Panc1 (cell line): ENCODE measurements at regions not wholly inside any gene's neighbourhood (a gene's known extent, or its start where the extent isn't known, plus 50 kb on each side); places are given as distances from the start of the nearest gene placed in this dataset.

Source experiments
- CTCF ChIP-seq: fragments of 450-650 bp; IDR thresholded peaks from 2 replicates; pipeline ENCODE4 v1.5.1; 2017; ENCODE audit warnings: mild to moderate bottlenecking
- POLR2AphosphoS5 ChIP-seq: IDR thresholded peaks from 2 replicates; pipeline ENCODE4 v1.6.1; 2012; ENCODE audit warnings: mild to moderate bottlenecking, low read depth, low read length, moderate library complexity
- SIN3A ChIP-seq: IDR thresholded peaks from 2 replicates; pipeline ENCODE4 v1.6.1; 2012; ENCODE audit warnings: low read depth, mild to moderate bottlenecking, low read length, moderate library complexity, borderline replicate concordance; ENCODE audit not compliant: insufficient read depth
- TCF7L2 ChIP-seq: IDR thresholded peaks from 2 replicates; pipeline ENCODE4 v1.6.1; 2011; ENCODE audit warnings: mild to moderate bottlenecking, low read depth, low read length, inconsistent platforms

GRCh38 chrX:39981946-39982345 is 115.8 kb downstream of the BCOR start:
- TF ChIP-seq POLR2AphosphoS5 (no peak), CTCF (no peak), SIN3A (no peak), TCF7L2 (no peak)
